ENCODE measurements at regions not wholly inside any gene's neighbourhood (a gene's known extent, or its start where the extent isn't known, plus 50 kb on each side); places are given as distances from the start of the nearest gene placed in this dataset.

- TF ChIP-seq SRF (IDR thresholded peaks at IDR 0.05; ENCODE audit: low read depth, low read length): no peak
- no peak for TF ChIP-seq GTF2F1 (IDR thresholded peaks at IDR 0.05; ENCODE audit: borderline replicate concordance, low read depth, low read length)
- TF ChIP-seq EGR1 (IDR thresholded peaks at IDR 0.05; ENCODE audit: borderline replicate concordance, low read depth, low read length): no peak
- TF ChIP-seq CBX5 (IDR thresholded peaks at IDR 0.05; ENCODE audit: low read depth, low read length): no peak
Measured at GRCh38 chr5:97636766-97637165, 453.7 kb upstream of the RIOK2 start (continued).

Data from H1 (cell line).